ENCODE measurements at regions not wholly inside any gene's neighbourhood (a gene's known extent, or its start where the extent isn't known, plus 50 kb on each side); places are given as distances from the start of the nearest gene placed in this dataset.
"Not testable (repeated sequence)": the region's sequence is repeated elsewhere in the genome, so short reads cannot be mapped to it uniquely, and the experiment has no call there.

- not testable (repeated sequence) for TF ChIP-seq CTCF (IDR thresholded peaks at IDR 0.05; ENCODE audit: insufficient read depth, low read length, poor library complexity, severe bottlenecking); EZH2phosphoT487 (conservative IDR thresholded peaks at IDR 0.05; ENCODE audit: low read length)
Measured at GRCh38 chr9:63342528-63342927, 1942.5 kb downstream of the FOXD4L5 start.
